SK-N-SH (cell line): ENCODE measurements at regions not wholly inside any gene's neighbourhood (a gene's known extent, or its start where the extent isn't known, plus 50 kb on each side); places are given as distances from the start of the nearest gene placed in this dataset.

Source experiments
- CTCF ChIA-PET: fragments of 300-600, 350-600 bp; formaldehyde crosslinking; extraction: SDS; loops from one replicate; lab custom pipeline; 2021; lab: Yijun Ruan, JAX
- POLR2A ChIA-PET: fragments of 350-600 bp; sonication (Branson Sonifier 250); formaldehyde crosslinking; extraction: SDS; loops from one replicate; lab custom pipeline; 2020; ENCODE audit warnings: antibody characterized with exemption, inconsistent platforms; lab: Yijun Ruan, JAX
- DNase-seq: peaks from one replicate; pipeline ENCODE4 v3.0.0; 2012
- H2AFZ ChIP-seq: fragments of 200-600 bp; sonication (generic); 2 replicates; pipeline ENCODE4 v1.8.1; 2016; ENCODE audit warnings: antibody characterized with exemption, mild to moderate bottlenecking, low read depth
- H3F3A ChIP-seq: fragments of 200-600 bp; sonication (generic); replicated peaks from 2 replicates; pipeline ENCODE3; 2016; ENCODE audit warnings: antibody characterized with exemption, mild to moderate bottlenecking; ENCODE audit not compliant: insufficient read depth
- H3K27ac ChIP-seq, 2 experiments: fragments of 200-500 bp in 1 of 2; fragments of 200-600 bp in 1 of 2; sonication (Bioruptor generic) in 1 of 2; sonication (generic), shearing (Covaris generic) in 1 of 2; 2 replicates each; pipeline versions ENCODE4 v1.5.1 to v1.6.1; 2014 to 2016; ENCODE audit warnings: low read depth in 2 of 2, inconsistent platforms in 1 of 2, low read length in 1 of 2, mild to moderate bottlenecking in 1 of 2, mixed read lengths in 1 of 2
- H3K27me3 ChIP-seq: fragments of 200-600 bp; sonication (generic), shearing (Covaris generic); 2 replicates; pipeline ENCODE4 v1.6.1; 2016; ENCODE audit warnings: mixed run types; ENCODE audit not compliant: insufficient read depth
- H3K36me3 ChIP-seq, 2 experiments: fragments of 200-500 bp in 1 of 2; fragments of 200-600 bp in 1 of 2; sonication (Bioruptor generic) in 1 of 2; sonication (generic) in 1 of 2; replicated peaks in 1 of 2; 2 replicates each; pipeline versions ENCODE3 to v1.5.1; 2014 to 2016; ENCODE audit warnings: low read length in 1 of 2, mild to moderate bottlenecking in 1 of 2; ENCODE audit not compliant: insufficient read depth in 2 of 2, control insufficient read depth in 1 of 2
- H3K4me1 ChIP-seq, 2 experiments: fragments of 200-500 bp in 1 of 2; fragments of 200-600 bp in 1 of 2; sonication (Bioruptor generic) in 1 of 2; sonication (generic), shearing (Covaris generic) in 1 of 2; 2 replicates each; pipeline versions ENCODE4 v1.5.1 to v1.6.1; 2014 to 2016; ENCODE audit warnings: low read depth in 1 of 2, low read length in 1 of 2, mixed run types in 1 of 2; ENCODE audit not compliant: insufficient read depth in 2 of 2, control insufficient read depth in 1 of 2
- H3K4me2 ChIP-seq: fragments of 200-600 bp; sonication (generic), shearing (Covaris generic); 2 replicates; pipeline ENCODE4 v1.6.1; 2017; ENCODE audit warnings: mixed run types
- H3K4me3 ChIP-seq, 2 experiments: fragments of 200-500 bp in 1 of 2; fragments of 200-600 bp in 1 of 2; sonication (Bioruptor generic) in 1 of 2; sonication (generic), shearing (Covaris generic) in 1 of 2; 2 replicates each; pipeline versions ENCODE4 v1.5.1 to v1.8.1; 2014 to 2016; ENCODE audit warnings: low read depth in 2 of 2, inconsistent platforms in 1 of 2, low read length in 1 of 2, mild to moderate bottlenecking in 1 of 2, mixed read lengths in 1 of 2, moderate library complexity in 1 of 2
- H3K79me2 ChIP-seq: fragments of 200-600 bp; sonication (generic); 2 replicates; pipeline ENCODE4 v1.8.1; 2017; ENCODE audit warnings: mild to moderate bottlenecking; ENCODE audit not compliant: insufficient read depth
- H3K9ac ChIP-seq: fragments of 200-600 bp; sonication (generic); 2 replicates; pipeline ENCODE4 v1.6.1; 2017; ENCODE audit warnings: mixed run types
- H3K9me2 ChIP-seq: fragments of 200-600 bp; sonication (generic); 2 replicates; pipeline ENCODE4 v1.6.1; 2017; ENCODE audit warnings: mixed run types
- H3K9me3 ChIP-seq: fragments of 200-600 bp; sonication (generic); 2 replicates; pipeline ENCODE4 v1.6.1; 2017; ENCODE audit warnings: mixed run types, mild to moderate bottlenecking, moderate library complexity
- H4K20me1 ChIP-seq: fragments of 200-600 bp; sonication (generic); 2 replicates; pipeline ENCODE4 v1.6.1; 2017; ENCODE audit warnings: mild to moderate bottlenecking, mixed run types; ENCODE audit not compliant: insufficient read depth
- ELF1 ChIP-seq: IDR thresholded peaks from 2 replicates; pipeline ENCODE4 v1.4.0; 2012
- FOXJ3 ChIP-seq: sonication (generic); formaldehyde crosslinking; IDR thresholded peaks from 2 replicates; pipeline ENCODE4 v1.5.1; 2020; ENCODE audit warnings: mild to moderate bottlenecking, missing genetic modification reagents
- GATA2 ChIP-seq: sonication (generic); formaldehyde crosslinking; IDR thresholded peaks from 2 replicates; pipeline ENCODE4 v1.5.0; 2020; ENCODE audit warnings: mild to moderate bottlenecking, missing genetic modification reagents
- MAX ChIP-seq: IDR thresholded peaks from 2 replicates; pipeline ENCODE4 v1.4.0; 2012; ENCODE audit warnings: low read depth
- MEF2A ChIP-seq: IDR thresholded peaks from 2 replicates; pipeline ENCODE4 v1.4.0; 2012; ENCODE audit warnings: low read depth, borderline replicate concordance
- MXI1 ChIP-seq: IDR thresholded peaks from 2 replicates; pipeline ENCODE4 v1.6.1; 2012; ENCODE audit warnings: mild to moderate bottlenecking, low read depth, low read length, improper control_type of control experiment
- PBX3 ChIP-seq: IDR thresholded peaks from 2 replicates; pipeline ENCODE4; 2012
- POLR2AphosphoS5 ChIP-seq: IDR thresholded peaks from 2 replicates; pipeline ENCODE4 v1.6.1; 2012; ENCODE audit warnings: low read depth, low read length
- RAD21 ChIP-seq: IDR thresholded peaks from 2 replicates; pipeline ENCODE4 v1.6.1; 2012; ENCODE audit warnings: mild to moderate bottlenecking, low read length
- RCOR1 ChIP-seq: fragments of 150-350 bp; IDR thresholded peaks from 2 replicates; pipeline ENCODE4 v1.6.1; 2017; ENCODE audit warnings: antibody characterized with exemption, low read length
- RFX5 ChIP-seq: IDR thresholded peaks from 2 replicates; pipeline ENCODE4 v1.6.1; 2012; ENCODE audit warnings: mild to moderate bottlenecking, improper control_type of control experiment, low read length
- SIN3A ChIP-seq: IDR thresholded peaks from 2 replicates; pipeline ENCODE4 v1.6.1; 2012; ENCODE audit warnings: low read depth, mild to moderate bottlenecking, low read length, moderate library complexity, borderline replicate concordance
- SMC3 ChIP-seq: IDR thresholded peaks from 2 replicates; pipeline ENCODE4 v1.6.1; 2012; ENCODE audit warnings: low read depth, low read length, improper control_type of control experiment
- TAF1 ChIP-seq: IDR thresholded peaks from 2 replicates; pipeline ENCODE4 v1.6.1; 2012; ENCODE audit warnings: low read depth, mild to moderate bottlenecking, low read length, moderate library complexity, borderline replicate concordance
- YY1 ChIP-seq: IDR thresholded peaks from 2 replicates; pipeline ENCODE4 v1.4.0; 2012; ENCODE audit warnings: low read depth, mild to moderate bottlenecking
- WGBS: methylation state at CpG from one replicate; pipeline ENCODE4 v1.1.6; 2017; ENCODE audit warnings: low lambda C conversion rate; 5-methylcytosine and 5-hydroxymethylcytosine counted together
- TF ChIP-seq, protein P1 (sequence below): IDR thresholded peaks from 2 replicates; pipeline ENCODE4 v1.6.1; 2012; ENCODE audit warnings: mild to moderate bottlenecking, low read depth, low read length, moderate library complexity
- TF ChIP-seq, protein P2 (sequence below): fragments of 200-600 bp; sonication (generic); IDR thresholded peaks from 2 replicates; pipeline ENCODE4 v1.6.1; 2017; ENCODE audit warnings: antibody characterized with exemption, mild to moderate bottlenecking, moderate library complexity

DNA sequence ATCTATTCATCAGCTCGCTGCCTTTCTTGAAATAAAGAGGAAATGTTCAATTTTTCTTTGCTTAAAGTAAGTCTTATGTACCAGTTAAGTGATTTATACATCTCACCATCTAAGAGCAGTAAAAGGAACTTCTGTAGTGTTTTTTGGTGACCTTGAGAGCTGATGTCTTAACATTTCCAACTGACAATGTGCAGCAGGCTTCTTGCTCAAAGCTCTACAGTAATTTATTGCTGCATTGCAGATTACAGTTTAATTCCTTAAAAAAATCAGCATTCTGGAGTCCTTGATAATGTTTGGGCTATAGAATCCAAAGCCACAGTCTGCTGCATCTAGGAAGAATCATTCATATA lies 61.6 kb downstream of the DIPK2A start:
- no peak for DNase-seq
- Histone ChIP-seq H3K4me2 (no peak overlapping the region), H3K9me3 (no peaks in the 10 kb centered on the region), H3K36me3 (no peaks in the 10 kb centered on the region), H3F3A (no peaks in the 10 kb centered on the region), H3K27me3 (no peaks in the 10 kb centered on the region), H3K4me3 (no peak overlapping the region), H3K9me2 (no peaks in the 10 kb centered on the region), H3K27ac (no peak overlapping the region), H2AFZ (no peak overlapping the region), H3K79me2 (no peaks in the 10 kb centered on the region), H4K20me1 (no peaks in the 10 kb centered on the region), H3K9ac (no peak overlapping the region), H3K4me1 (no peaks in the 10 kb centered on the region; a peak in 1 of 4 replicates)
- WGBS, result 0% methylated on average over 1 of the region's 1 CpG
- TF ChIP-seq RCOR1, result no peak
- TF ChIP-seq POLR2AphosphoS5, result no peak
- no peak for TF ChIP-seq SMC3
- TF ChIP-seq, protein P1, sequence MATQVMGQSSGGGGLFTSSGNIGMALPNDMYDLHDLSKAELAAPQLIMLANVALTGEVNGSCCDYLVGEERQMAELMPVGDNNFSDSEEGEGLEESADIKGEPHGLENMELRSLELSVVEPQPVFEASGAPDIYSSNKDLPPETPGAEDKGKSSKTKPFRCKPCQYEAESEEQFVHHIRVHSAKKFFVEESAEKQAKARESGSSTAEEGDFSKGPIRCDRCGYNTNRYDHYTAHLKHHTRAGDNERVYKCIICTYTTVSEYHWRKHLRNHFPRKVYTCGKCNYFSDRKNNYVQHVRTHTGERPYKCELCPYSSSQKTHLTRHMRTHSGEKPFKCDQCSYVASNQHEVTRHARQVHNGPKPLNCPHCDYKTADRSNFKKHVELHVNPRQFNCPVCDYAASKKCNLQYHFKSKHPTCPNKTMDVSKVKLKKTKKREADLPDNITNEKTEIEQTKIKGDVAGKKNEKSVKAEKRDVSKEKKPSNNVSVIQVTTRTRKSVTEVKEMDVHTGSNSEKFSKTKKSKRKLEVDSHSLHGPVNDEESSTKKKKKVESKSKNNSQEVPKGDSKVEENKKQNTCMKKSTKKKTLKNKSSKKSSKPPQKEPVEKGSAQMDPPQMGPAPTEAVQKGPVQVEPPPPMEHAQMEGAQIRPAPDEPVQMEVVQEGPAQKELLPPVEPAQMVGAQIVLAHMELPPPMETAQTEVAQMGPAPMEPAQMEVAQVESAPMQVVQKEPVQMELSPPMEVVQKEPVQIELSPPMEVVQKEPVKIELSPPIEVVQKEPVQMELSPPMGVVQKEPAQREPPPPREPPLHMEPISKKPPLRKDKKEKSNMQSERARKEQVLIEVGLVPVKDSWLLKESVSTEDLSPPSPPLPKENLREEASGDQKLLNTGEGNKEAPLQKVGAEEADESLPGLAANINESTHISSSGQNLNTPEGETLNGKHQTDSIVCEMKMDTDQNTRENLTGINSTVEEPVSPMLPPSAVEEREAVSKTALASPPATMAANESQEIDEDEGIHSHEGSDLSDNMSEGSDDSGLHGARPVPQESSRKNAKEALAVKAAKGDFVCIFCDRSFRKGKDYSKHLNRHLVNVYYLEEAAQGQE, result no peak
- TF ChIP-seq SIN3A, result no peak
- TF ChIP-seq, protein P2, sequence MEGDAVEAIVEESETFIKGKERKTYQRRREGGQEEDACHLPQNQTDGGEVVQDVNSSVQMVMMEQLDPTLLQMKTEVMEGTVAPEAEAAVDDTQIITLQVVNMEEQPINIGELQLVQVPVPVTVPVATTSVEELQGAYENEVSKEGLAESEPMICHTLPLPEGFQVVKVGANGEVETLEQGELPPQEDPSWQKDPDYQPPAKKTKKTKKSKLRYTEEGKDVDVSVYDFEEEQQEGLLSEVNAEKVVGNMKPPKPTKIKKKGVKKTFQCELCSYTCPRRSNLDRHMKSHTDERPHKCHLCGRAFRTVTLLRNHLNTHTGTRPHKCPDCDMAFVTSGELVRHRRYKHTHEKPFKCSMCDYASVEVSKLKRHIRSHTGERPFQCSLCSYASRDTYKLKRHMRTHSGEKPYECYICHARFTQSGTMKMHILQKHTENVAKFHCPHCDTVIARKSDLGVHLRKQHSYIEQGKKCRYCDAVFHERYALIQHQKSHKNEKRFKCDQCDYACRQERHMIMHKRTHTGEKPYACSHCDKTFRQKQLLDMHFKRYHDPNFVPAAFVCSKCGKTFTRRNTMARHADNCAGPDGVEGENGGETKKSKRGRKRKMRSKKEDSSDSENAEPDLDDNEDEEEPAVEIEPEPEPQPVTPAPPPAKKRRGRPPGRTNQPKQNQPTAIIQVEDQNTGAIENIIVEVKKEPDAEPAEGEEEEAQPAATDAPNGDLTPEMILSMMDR, result no peak
- TF ChIP-seq FOXJ3 (CRISPR knock-in tag), result no peak
- no peak for TF ChIP-seq TAF1
- no peak for TF ChIP-seq RAD21
- TF ChIP-seq YY1, result no peak
- TF ChIP-seq RFX5, result no peak
- ChIA-PET POLR2A (no interaction called here), CTCF (interaction anchor here (1.0 kb wide), 1 partner anchor 148 kb away, joined by 3 read pairs; no protein-coding TSS in a partner anchor)

DNA sequence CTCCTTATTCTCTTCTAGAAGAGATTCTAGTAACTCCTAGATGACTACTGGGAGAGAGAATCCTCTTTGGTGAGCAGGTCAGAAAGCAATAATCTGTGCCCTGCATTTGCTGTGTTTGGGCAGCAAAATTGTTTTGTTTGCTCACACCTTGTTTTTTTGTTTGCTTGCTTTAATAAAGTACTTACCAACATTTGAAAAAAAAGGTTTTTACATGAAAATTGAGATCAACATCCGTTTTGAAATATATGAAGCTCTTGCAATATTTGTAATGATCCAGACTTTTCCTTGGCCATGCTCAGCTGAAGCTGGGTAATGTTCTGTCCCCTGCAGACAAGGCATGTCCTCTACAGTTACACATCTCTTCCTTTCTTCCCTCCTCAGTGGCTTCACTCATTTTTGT lies 62.2 kb downstream of the DIPK2A start:
- H3K9me2 ChIP-seq, result no peaks in the 10 kb centered on the region
- H3K4me1 ChIP-seq, result no peaks in the 10 kb centered on the region; a peak in 1 of 4 replicates
- H3F3A ChIP-seq, result no peaks in the 10 kb centered on the region
- DNase-seq, result no peak
- H3K4me3 ChIP-seq, result no peak overlapping the region
- H4K20me1 ChIP-seq, result no peaks in the 10 kb centered on the region
- no peaks in the 10 kb centered on the region for H3K79me2 ChIP-seq
- POLR2A ChIA-PET, result no interaction called here
- CTCF ChIA-PET, result no interaction called here
- no peaks in the 10 kb centered on the region for H3K9me3 ChIP-seq
- no peaks in the 10 kb centered on the region for H3K36me3 ChIP-seq
- no peak overlapping the region for H2AFZ ChIP-seq
- no peak overlapping the region for H3K27ac ChIP-seq
- no peaks in the 10 kb centered on the region for H3K27me3 ChIP-seq
- no peak overlapping the region for H3K4me2 ChIP-seq
- TF ChIP-seq ELF1 (no peak), MAX (no peak), PBX3 (no peak), GATA2 (CRISPR knock-in tag) (no peak), MXI1 (no peak), FOXJ3 (CRISPR knock-in tag) (no peak), MEF2A (no peak), RCOR1 (no peak)
- WGBS, result 0% methylated on average over 1 of the region's 1 CpG
- no peak overlapping the region for H3K9ac ChIP-seq
